AG04450 (cell line): ENCODE measurements at regions not wholly inside any gene's neighbourhood (a gene's known extent, or its start where the extent isn't known, plus 50 kb on each side); places are given as distances from the start of the nearest gene placed in this dataset.

Source experiments
- CTCF ChIA-PET: fragments of 300-600, 350-600 bp; formaldehyde crosslinking; extraction: SDS; loops from one replicate; lab custom pipeline; 2022; ENCODE audit warnings: antibody characterized with exemption, inconsistent platforms; lab: Charles Lee
- POLR2A ChIA-PET: fragments of 350-600 bp; formaldehyde crosslinking; extraction: SDS; loops from one replicate; lab custom pipeline; 2021; ENCODE audit warnings: antibody characterized with exemption, inconsistent platforms; lab: Yijun Ruan, JAX
- DNase-seq: peaks from one replicate; pipeline ENCODE4 v3.0.0-alpha.2; 2011; ENCODE audit warnings: low read depth, low spot score
- H3K27ac ChIP-seq: one replicate; pipeline ENCODE4 v1.5.1; 2012; ENCODE audit warnings: low read depth, low read length, control low read depth
- H3K27me3 ChIP-seq: one replicate; pipeline ENCODE4 v1.6.0; 2012; ENCODE audit warnings: low read length; ENCODE audit not compliant: control insufficient read depth, insufficient read depth
- H3K4me3 ChIP-seq: 2 replicates; pipeline ENCODE4 v1.5.1; 2011; ENCODE audit warnings: mild to moderate bottlenecking, low read depth, low read length, control low read depth
- H3K9me3 ChIP-seq: 2 replicates; pipeline ENCODE4 v1.5.1; 2012; ENCODE audit warnings: low read length; ENCODE audit not compliant: control insufficient read depth, insufficient read depth
- CTCF ChIP-seq: IDR thresholded peaks from 2 replicates; pipeline ENCODE4 v1.5.1; 2011; ENCODE audit warnings: low read depth, low read length, control low read depth, inconsistent platforms

- no peak overlapping the region for H3K27ac ChIP-seq
- POLR2A ChIA-PET: no interaction called here
- no peaks in the 10 kb centered on the region for H3K9me3 ChIP-seq
- H3K27me3 ChIP-seq: no peaks in the 10 kb centered on the region
- TF ChIP-seq CTCF: no peak
- no peak overlapping the region for H3K4me3 ChIP-seq
- CTCF ChIA-PET: no interaction called here
- DNase-seq: no peak
Observed at GRCh38 chr2:84212611-84213314, 246.3 kb downstream of the SUCLG1 start.

- DNase-seq: no peak
- no peak overlapping the region for H3K4me3 ChIP-seq
- TF ChIP-seq CTCF: no peak
- H3K9me3 ChIP-seq: no peaks in the 10 kb centered on the region
- no peaks in the 10 kb centered on the region for H3K27me3 ChIP-seq
- ChIA-PET CTCF (interaction anchor here (0.9 kb wide), 1 partner anchor 105 kb away, joined by 3 read pairs; no protein-coding TSS in a partner anchor), POLR2A (no interaction called here)
- no peak overlapping the region for H3K27ac ChIP-seq
Observed at GRCh38 chr2:84209941-84210340, 249.1 kb downstream of the SUCLG1 start.

GRCh38 chr2:84204995-84205394, 254.1 kb downstream of the SUCLG1 start:
- POLR2A ChIA-PET: no interaction called here

GRCh38 chr2:84202166-84202565, 256.9 kb downstream of the SUCLG1 start:
- ChIA-PET POLR2A (no interaction called here), CTCF (no interaction called here)
- Histone ChIP-seq H3K4me3 (no peak overlapping the region), H3K9me3 (no peaks in the 10 kb centered on the region), H3K27ac (no peak overlapping the region), H3K27me3 (no peaks in the 10 kb centered on the region)
- TF ChIP-seq CTCF: no peak
- no peak for DNase-seq

More at GRCh38 chr2:84204995-84205394, 254.1 kb downstream of the SUCLG1 start:
- TF ChIP-seq CTCF: no peak
- CTCF ChIA-PET: no interaction called here
- H3K9me3 ChIP-seq: no peaks in the 10 kb centered on the region
- no peak for DNase-seq
- no peak overlapping the region for H3K4me3 ChIP-seq
- no peaks in the 10 kb centered on the region for H3K27me3 ChIP-seq
- H3K27ac ChIP-seq: no peak overlapping the region

GRCh38 chr2:84201158-84201557, 257.9 kb downstream of the SUCLG1 start:
- Histone ChIP-seq H3K27ac (no peak overlapping the region), H3K27me3 (no peaks in the 10 kb centered on the region), H3K4me3 (no peak overlapping the region), H3K9me3 (no peaks in the 10 kb centered on the region)
- no peak for DNase-seq
- no peak for TF ChIP-seq CTCF
- ChIA-PET CTCF (no interaction called here), POLR2A (no interaction called here)
